Activated T-cell treated with anti-CD3 and anti-CD28 coated beads, Interleukin-2, amount 50 U/mL, for 4 hours (primary cell): ENCODE measurements at regions not wholly inside any gene's neighbourhood (a gene's known extent, or its start where the extent isn't known, plus 50 kb on each side); places are given as distances from the start of the nearest gene placed in this dataset.
A peak's percentile ranks its signal among the peaks of the same experiment; 100 is the strongest.
"Not testable (repeated sequence)": the region's sequence is repeated elsewhere in the genome, so short reads cannot be mapped to it uniquely, and the experiment has no call there.

Experiments used
- ATAC-seq, 2 donors: fragments of 200-7000 bp; cut with Tn5 transposase; one replicate each; pipeline ENCODE4 v1.10.0; 2021
- DNase-seq: peaks from one replicate; pipeline ENCODE4 v3.0.0-alpha.2; 2020
- H3K27me3 Mint-ChIP-seq: one replicate; pipeline ENCODE4 v1.8.0; 2021; ENCODE audit warnings: low read depth, mixed read lengths
- H3K36me3 Mint-ChIP-seq: one replicate; pipeline ENCODE4 v1.8.0; 2022; ENCODE audit warnings: mixed read lengths; ENCODE audit not compliant: insufficient read depth
- H3K4me1 Mint-ChIP-seq: one replicate; pipeline ENCODE4 v1.8.0; 2021; ENCODE audit warnings: low read depth, mixed read lengths
- H3K4me3 Mint-ChIP-seq: one replicate; pipeline ENCODE4 v1.8.0; 2021; ENCODE audit warnings: mild to moderate bottlenecking, moderate library complexity, mixed read lengths
- H3K9me3 Mint-ChIP-seq: one replicate; pipeline ENCODE4 v1.8.0; 2021; ENCODE audit warnings: mixed read lengths

- Mint-ChIP-seq H3K4me3 (no peak overlapping the region), H3K4me1 (no peaks in the 10 kb centered on the region), H3K27me3 (no peaks in the 10 kb centered on the region), H3K36me3 (no peaks in the 10 kb centered on the region), H3K9me3 (peaks cover 14% of the 10 kb centered on the region)
- DNase-seq: no peak
- ATAC-seq: no peak
Observed at GRCh38 chr11:23875176-23875850, 621.5 kb upstream of the LUZP2 start.

DNA sequence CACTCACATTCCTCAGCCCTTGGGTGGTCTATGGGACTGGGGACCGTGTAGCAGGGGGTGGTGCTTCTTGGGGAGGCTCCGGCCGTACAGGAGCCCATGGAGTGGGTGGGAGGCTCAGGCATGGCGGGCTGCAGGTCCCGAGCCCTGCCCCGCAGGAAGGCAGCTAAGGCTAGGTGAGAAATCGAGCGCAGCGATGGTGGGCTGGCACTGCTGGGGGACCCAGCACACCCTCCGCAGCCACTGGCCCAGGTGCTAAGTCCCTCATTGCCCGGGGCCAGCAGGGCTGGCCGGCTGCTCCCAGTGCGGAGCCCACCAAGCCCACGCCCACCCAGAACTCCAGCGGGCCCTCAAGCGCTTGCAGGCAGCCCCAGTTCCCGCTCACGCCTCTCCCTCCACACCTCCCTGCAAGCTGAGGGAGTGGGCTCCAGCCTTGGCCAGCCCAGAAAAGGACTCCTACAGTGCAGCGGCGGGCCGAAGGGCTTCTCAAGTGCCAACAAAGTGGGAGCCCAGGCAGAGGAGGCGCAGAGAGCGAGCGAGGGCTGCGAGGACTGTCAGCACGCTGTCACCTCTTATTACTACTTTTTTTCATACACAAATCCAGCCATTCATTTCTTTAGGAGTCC is 613.3 kb upstream of the LUZP2 start:
- not testable (repeated sequence) for H3K27me3 Mint-ChIP-seq, DNase-seq, H3K36me3 Mint-ChIP-seq, H3K4me3 Mint-ChIP-seq, H3K4me1 Mint-ChIP-seq, ATAC-seq, H3K9me3 Mint-ChIP-seq

GRCh38 chr11:23884341-23884740 is 612.5 kb upstream of the LUZP2 start:
- Mint-ChIP-seq H3K4me3 (no peak overlapping the region), H3K36me3 (no peaks in the 10 kb centered on the region), H3K27me3 (no peaks in the 10 kb centered on the region), H3K4me1 (no peaks in the 10 kb centered on the region), H3K9me3 (no peaks in the 10 kb centered on the region)
- no peak for ATAC-seq
- DNase-seq: no peak

DNA sequence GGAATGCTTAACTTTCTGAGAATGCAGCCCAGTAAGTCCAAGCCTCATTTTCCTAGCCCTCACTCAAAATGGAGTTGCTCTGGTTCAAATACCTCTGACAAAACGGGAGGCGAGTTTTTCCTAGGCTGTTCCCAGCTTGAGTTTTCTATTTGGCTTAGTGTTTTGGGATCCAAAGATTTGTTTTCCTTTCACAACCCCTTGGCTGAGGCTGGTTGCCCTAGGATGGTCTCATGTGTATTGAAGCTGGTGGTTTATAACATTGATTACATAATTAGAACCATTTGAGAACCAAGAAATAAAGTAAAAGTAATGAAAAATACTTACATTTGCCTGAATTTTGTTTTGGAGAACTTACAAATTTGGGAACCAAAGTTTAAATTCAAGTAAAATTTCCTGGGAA is 611.1 kb upstream of the LUZP2 start:
- H3K27me3 Mint-ChIP-seq: no peaks in the 10 kb centered on the region
- H3K4me1 Mint-ChIP-seq: no peaks in the 10 kb centered on the region
- H3K9me3 Mint-ChIP-seq: no peaks in the 10 kb centered on the region
- no peaks in the 10 kb centered on the region for H3K36me3 Mint-ChIP-seq
- DNase-seq: no peak
- no peak overlapping the region for H3K4me3 Mint-ChIP-seq
- ATAC-seq: no peak

DNA sequence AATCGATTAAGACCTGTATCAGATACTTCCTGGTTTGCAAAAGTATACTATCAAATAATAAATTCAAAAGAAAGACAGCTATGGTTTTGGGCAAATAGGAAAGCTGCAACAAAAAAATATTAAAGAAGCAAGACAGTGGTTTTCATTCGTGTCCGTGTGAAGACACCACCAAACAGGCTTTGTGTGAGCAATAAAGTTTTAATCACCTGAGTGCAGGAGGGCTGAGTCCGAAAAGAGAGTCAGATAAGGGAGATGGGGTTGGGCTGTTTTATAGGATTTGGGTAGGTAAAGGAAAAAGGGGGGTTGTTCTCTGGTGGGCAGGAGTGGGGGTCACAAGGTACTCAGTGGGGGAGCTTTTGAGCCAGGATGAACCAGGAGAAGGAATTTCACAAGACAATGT is 609.7 kb upstream of the LUZP2 start:
- not testable (repeated sequence) for H3K4me3 Mint-ChIP-seq, ATAC-seq, H3K27me3 Mint-ChIP-seq

DNA sequence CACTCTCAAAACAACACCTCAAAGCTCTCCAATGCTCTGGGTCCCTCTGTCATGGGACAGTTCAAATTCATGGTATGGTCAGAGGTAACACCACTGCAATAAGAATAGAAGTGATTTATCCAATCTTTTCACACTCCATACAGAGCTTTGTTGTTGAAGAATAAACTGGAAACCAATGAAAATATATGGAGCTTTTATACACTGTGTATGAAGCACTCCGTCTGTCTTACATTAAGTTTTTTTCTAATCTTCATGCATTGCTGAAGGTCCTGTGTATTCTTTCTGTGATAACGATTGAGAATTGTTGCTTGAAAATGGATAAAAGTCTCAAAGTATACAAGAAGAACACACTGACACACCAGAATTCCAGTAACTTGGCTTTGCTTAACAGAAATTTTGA is 603.7 kb upstream of the LUZP2 start:
- H3K27me3 Mint-ChIP-seq: no peaks in the 10 kb centered on the region
- DNase-seq (no peak), ATAC-seq (no peak)
- H3K4me3 Mint-ChIP-seq: no peak overlapping the region
- peaks cover 8% of the 10 kb centered on the region for H3K9me3 Mint-ChIP-seq
- H3K4me1 Mint-ChIP-seq: no peaks in the 10 kb centered on the region
- no peaks in the 10 kb centered on the region for H3K36me3 Mint-ChIP-seq

More for the DNA sequence above, 609.7 kb upstream of the LUZP2 start:
- H3K4me1 Mint-ChIP-seq, DNase-seq, H3K36me3 Mint-ChIP-seq, H3K9me3 Mint-ChIP-seq: not testable (repeated sequence)

DNA sequence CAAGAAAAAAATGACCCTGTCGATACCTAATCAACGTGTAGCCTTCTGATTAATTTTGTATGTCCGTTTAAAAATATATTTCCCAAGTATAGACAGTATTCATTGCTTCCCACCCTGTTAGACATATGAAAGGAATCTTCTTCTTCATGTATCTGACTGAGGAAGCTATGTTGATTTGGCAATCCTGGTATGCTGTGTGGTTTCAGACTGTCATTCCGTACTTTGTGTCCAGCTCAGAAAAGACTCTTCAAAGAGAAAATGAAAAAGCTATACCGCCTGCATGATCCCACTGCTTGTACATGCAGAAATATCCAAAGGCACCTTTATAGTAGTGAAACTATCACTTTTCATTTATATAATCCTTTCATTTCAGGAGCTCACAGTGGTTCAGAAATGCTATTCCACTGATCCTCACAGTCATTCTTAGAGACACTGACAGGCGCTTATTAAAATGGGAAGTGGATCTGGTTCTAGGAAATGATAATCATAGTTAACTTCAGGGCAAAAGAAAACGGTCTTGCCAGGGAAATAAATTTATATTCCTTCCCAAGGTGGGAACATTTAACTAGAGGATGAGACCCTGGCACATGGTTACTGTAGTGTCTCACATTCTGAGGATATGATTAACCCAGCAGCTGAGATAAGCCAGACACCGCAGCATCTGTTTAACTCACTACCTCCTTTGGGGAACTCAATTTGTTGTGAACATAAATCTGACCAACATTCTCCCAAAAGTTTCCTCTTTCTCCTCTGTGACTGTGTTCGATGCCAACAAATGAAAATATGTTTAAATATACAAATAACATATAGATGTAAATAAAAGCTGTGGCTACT is 599.2 kb upstream of the LUZP2 start:
- H3K36me3 Mint-ChIP-seq: no peaks in the 10 kb centered on the region
- ATAC-seq (no peak), DNase-seq (no peak)
- H3K9me3 Mint-ChIP-seq: peaks cover 4% of the 10 kb centered on the region
- H3K27me3 Mint-ChIP-seq: no peaks in the 10 kb centered on the region
- no peaks in the 10 kb centered on the region for H3K4me1 Mint-ChIP-seq
- no peak overlapping the region for H3K4me3 Mint-ChIP-seq

DNA sequence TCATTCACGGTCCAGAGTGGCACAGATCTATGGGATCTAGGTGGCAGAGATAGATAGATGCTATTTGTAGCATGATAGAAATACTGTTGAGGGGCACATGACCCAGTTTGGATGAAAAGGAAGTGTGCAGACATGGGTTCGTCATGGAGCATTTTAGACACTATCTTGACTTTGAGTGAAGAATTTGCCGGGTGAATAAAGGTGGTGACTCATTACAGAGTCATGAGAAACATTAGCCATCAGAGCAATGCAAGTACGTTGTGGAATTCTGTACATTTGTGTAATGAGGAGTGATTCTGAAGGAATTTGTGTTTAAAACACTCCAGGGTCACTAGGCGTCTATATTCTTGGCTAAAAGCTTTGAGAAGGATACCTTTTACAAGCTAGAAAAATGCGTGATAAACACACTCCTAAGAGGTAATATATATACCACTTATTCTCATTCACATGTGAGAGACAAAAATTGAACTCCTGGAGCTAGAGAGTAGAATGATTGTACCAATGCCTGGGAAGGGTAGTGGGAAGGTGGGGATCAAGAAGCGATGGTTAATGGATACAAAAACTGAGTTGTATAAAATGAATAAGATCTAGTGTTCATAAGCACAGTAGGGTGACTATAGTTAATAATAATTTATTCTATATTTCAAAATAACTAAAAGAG is 593.7 kb upstream of the LUZP2 start:
- Mint-ChIP-seq H3K9me3 (no peaks in the 10 kb centered on the region), H3K4me1 (no peaks in the 10 kb centered on the region), H3K4me3 (no peak overlapping the region), H3K27me3 (no peaks in the 10 kb centered on the region), H3K36me3 (no peaks in the 10 kb centered on the region)
- no peak for DNase-seq
- ATAC-seq: no peak

GRCh38 chr11:23919455-23919854 is 577.4 kb upstream of the LUZP2 start:
- Mint-ChIP-seq H3K36me3 (no peaks in the 10 kb centered on the region), H3K4me3 (no peak overlapping the region), H3K27me3 (no peaks in the 10 kb centered on the region), H3K4me1 (no peaks in the 10 kb centered on the region), H3K9me3 (peaks cover 4% of the 10 kb centered on the region)
- no peak for DNase-seq
- ATAC-seq: no peak

GRCh38 chr11:23923357-23923756 is 573.5 kb upstream of the LUZP2 start:
- no peaks in the 10 kb centered on the region for H3K4me1 Mint-ChIP-seq
- H3K27me3 Mint-ChIP-seq: no peaks in the 10 kb centered on the region
- ATAC-seq: no peak
- no peak for DNase-seq
- H3K36me3 Mint-ChIP-seq: no peaks in the 10 kb centered on the region
- no peak overlapping the region for H3K4me3 Mint-ChIP-seq
- peaks cover 4% of the 10 kb centered on the region for H3K9me3 Mint-ChIP-seq

DNA sequence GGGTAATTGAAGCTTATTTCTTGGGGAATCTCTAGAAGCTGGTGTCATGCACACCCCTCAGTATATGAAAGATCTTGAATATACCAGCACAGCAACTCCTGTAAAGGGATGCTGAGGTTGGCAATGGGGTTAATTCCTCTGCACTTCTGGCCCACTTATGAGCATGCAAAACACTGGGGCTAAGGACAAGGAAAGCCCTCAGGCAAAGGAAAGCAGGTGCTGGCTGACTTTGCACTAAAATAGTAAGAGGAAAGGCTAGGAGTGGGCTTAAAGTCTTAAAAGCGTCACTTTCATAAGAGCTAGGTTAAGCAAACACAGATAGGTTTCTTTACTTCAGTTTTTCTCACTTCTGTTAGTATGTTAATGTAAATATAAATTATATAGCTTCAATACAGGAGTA is 572.6 kb upstream of the LUZP2 start:
- no peak overlapping the region for H3K4me3 Mint-ChIP-seq
- DNase-seq: no peak
- no peaks in the 10 kb centered on the region for H3K4me1 Mint-ChIP-seq
- no peaks in the 10 kb centered on the region for H3K27me3 Mint-ChIP-seq
- ATAC-seq: no peak
- H3K36me3 Mint-ChIP-seq: no peaks in the 10 kb centered on the region
- H3K9me3 Mint-ChIP-seq: peaks cover 4% of the 10 kb centered on the region

DNA sequence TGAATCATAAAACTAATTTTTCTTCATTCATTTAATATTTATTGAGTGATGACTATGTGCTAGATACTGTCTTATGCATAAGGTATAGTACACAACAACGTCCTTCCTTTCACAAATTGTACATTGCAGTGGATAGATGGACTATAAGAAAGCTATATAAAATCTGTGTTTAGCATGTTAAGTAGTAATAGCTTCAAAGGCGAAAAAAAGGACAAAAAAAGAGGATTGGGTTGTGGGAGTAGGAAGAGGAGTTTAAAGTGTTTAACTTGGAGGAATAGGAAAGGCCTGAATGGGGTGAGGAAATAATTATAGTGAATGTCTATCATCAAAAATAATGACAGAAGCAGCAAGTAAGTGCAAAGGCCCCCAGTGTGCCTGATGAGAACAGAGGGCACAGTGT is 565.4 kb upstream of the LUZP2 start:
- Mint-ChIP-seq H3K4me3 (no peak overlapping the region), H3K36me3 (no peaks in the 10 kb centered on the region), H3K27me3 (no peaks in the 10 kb centered on the region), H3K4me1 (no peaks in the 10 kb centered on the region), H3K9me3 (peaks cover 4% of the 10 kb centered on the region)
- ATAC-seq: no peak
- DNase-seq: no peak

DNA sequence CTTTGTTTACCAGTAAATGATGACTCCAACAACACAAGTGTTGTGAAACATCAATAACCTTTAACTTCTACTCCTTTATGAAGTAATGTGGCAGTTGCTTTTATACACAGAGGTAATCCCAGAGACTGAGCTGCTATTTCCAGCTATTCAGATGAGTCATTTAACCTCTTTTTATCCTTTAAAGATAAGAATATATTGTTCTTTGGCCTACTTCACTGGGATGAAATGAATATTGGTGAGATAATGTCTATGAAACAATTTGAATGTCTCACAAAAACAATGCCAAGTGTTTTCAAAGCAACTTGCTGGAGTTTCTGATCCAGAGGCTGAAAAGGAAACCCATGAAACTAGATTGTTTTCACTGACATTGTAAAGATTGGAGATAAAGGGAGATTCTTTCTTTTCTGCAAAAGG is 564.4 kb upstream of the LUZP2 start:
- DNase-seq: no peak
- no peaks in the 10 kb centered on the region for H3K4me1 Mint-ChIP-seq
- no peaks in the 10 kb centered on the region for H3K27me3 Mint-ChIP-seq
- H3K9me3 Mint-ChIP-seq: peaks cover 4% of the 10 kb centered on the region
- no peak overlapping the region for H3K4me3 Mint-ChIP-seq
- ATAC-seq: no peak
- H3K36me3 Mint-ChIP-seq: no peaks in the 10 kb centered on the region

GRCh38 chr11:23933721-23934120 is 563.1 kb upstream of the LUZP2 start:
- H3K4me1 Mint-ChIP-seq: no peaks in the 10 kb centered on the region
- ATAC-seq (no peak), DNase-seq (no peak)
- no peaks in the 10 kb centered on the region for H3K27me3 Mint-ChIP-seq
- H3K9me3 Mint-ChIP-seq: peaks cover 4% of the 10 kb centered on the region
- H3K4me3 Mint-ChIP-seq: peak overlapping the region; percentile 4
- no peaks in the 10 kb centered on the region for H3K36me3 Mint-ChIP-seq
